COLO829 (cell line): ENCODE measurements at regions not wholly inside any gene's neighbourhood (a gene's known extent, or its start where the extent isn't known, plus 50 kb on each side); places are given as distances from the start of the nearest gene placed in this dataset.

Experiments
- DNase-seq: peaks from one replicate; pipeline ENCODE4 v3.0.0; 2012; ENCODE audit warnings: low spot score

DNA sequence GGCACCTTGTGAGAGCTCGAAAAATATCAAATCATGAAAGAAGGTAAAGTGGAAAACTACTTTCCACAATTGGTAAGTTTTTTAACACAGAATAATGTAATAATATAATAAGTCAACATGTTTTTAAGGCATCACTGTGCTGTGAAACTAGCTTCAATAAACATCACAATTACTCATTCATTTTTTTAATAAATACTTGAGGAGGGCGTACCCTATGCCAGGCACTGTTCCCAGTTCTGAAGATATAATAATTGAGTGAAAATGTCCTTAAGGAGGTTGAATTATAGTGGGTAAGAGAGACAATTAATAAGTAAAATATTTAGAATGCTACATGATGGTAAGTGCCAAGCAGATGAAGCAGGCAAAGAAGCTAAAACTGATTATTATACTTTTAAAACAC lies 381.4 kb downstream of the ELAVL2 start:
- no peak for DNase-seq

DNA sequence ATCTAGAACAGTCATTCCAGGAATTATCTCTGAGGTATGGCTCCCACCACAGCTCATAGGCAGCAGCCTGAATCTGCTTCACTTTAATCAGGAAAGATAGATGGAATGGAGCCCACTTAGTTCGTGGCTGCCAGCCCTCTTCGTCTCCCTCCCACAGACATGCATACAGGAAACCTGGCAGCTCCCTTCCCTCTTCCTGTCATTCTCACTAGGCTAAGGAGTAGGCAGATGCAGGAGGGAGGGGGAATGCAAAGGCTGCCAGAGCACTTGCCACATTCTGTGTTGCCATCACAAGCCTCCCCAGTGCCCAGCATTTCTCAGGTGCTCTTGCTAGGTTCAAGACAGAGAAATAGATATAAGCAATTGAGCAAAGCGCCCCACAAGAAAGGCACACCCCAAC lies 378.9 kb downstream of the ELAVL2 start:
- no peak for DNase-seq

DNA sequence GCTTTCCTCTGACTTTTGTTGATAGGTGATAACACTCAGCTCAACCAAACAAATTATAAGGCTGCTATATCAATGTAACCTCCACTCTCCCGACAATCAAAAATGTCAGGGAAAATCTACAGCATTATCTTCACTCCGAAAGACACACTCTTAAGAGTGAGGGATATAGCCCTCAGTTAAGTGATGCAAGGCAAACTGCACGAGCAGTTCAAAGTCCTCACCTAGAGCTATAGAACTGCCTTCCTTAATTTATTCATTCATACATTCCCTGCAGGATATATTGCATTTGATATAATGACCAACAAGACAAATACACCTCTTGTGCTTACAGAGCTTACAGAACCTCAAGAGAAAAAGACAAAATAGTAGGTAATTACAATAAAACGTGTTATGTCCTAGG lies 378.1 kb downstream of the ELAVL2 start:
- no peak for DNase-seq

DNA sequence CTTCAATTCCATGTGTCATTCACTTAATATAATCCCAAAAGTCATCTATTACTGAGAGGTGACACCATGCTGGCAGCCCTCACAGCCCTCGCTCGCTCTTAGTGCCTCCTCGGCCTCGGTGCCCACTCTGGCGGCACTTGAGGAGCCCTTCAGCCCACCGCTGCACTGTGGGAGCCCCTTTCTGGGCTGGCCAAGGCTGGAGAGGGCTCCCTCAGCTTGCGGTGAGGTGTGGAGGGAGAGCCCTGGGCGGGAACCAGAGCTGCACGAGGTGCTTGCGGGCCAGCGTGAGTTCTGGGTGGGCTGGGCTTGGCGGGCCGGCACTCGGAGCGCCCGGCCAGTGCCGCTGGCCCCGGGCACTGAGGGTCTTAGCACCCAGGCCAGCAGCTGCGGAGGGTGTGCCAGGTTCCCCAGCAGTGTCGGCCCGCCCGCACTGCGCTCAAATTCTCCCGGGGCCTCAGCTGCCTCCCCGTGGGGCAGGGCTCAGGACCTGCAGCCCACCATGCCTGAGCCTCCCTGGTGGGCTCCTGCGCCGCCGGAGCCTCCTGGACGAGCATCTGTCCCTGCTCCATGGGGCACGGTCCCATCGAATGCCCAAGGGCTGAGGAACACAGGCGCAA lies 374.1 kb downstream of the ELAVL2 start:
- no peak for DNase-seq

DNA sequence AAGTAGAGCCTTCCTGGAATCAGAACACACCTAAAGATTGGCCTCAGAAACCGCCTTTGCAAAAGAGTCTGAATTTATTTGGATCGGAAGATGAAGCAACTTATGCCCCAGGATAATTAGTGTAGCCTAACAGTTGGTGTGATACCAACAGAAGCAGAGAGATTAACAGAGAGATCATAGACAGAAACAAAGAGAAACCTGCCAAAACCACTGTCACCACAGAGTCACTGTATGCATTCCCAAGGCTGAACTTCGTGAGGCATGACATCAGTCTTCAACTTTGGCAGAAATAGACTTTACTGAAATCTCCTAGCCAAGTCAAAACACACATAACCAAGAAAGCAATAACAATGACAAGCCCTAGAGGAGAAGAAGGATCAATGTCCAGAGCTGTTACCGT lies 361.8 kb downstream of the ELAVL2 start:
- no peak for DNase-seq

DNA sequence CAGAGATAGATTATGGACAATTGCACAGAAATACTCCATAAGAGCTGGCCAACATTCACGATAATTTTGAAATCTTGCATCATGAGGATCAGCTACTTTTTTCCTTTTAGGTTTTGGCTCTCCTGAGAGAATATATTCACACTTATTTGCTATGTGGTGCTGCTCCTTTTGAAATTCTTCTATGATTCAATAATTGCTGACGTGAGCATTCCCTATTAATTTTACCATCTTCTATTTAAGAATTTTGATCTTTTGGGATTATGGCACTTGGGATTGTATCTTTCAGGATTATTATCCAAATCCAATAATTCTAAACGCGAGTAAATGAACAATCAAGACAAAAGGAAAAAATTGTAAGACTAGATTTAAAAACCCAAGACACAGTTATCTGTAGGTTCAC lies 358.8 kb downstream of the ELAVL2 start:
- DNase-seq, result no peak

DNA sequence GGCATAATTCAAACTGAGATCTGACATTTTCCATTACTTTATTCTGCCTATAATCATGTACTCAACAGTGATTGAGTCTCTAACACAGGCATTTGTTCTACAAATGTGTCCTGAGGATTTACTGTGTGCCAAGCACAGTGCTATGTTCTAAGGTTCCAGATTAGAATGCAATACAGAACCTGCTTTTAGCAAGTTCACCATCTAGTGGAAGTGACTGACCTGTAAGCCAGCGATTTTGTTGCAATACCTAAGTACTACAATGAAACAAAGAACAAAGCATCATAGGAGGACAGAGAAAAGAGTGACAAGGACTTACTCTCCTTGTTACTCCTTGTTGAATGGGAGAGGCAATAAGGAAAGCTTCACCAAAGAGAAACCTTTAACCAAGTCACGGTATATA lies 348.1 kb downstream of the ELAVL2 start:
- DNase-seq, result no peak

DNA sequence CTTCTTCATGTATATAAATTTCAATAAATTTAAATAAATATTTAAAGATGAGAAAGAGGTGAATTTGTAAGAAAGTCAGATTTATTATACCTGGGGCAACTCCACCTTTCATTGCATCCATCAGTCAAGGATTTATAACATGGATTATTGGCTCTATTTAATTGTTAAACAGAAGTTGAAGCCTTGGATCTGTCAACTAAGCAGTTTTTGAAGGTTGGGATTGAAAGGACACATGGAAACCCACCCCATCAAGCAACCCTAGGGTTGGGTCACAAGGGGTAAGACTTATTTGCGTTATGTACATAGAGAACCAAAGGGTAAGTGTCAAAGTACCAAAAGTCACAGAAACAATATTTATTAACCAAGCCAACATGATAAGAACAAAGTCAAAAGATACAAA lies 342.5 kb downstream of the ELAVL2 start:
- DNase-seq, result no peak

DNA sequence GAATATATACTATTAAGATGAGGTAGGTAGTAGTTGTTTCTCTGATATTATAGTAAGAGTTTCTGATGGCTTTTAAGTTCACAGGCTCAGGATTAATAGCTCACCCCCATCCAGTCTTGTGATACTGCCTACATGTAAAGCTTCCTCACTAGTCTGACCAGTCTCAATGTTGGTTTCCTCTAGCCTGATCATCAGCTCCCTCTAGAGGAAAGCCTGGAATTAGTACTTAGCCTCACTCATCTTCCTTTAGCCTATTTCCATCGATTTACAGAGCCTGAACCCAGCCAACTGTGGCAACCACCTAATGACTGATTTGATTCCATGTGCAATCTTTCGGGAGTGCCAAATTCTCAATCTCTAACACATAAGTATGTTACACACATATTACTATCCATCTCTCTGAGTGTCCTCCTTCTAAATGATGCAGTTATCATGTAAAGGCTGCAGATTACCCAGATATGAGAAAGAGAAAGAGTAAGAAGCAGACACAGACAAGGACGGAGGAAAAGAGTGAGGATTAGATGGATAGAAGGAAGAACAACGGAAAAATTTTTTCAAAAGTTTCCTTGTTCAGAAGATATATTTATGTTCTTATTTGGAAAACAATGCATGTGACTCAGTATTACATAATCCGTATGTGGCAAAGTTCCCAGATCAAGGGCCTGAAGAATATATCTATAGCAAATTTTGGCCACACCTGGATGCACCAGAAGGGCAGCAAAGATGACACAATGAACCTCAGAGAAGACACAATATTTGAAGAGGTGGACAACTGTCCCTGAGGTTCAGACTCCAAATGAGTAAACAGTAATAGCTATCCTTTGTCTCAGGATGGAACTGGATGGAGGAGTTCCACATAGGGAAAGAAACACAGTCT lies 333.7 kb downstream of the ELAVL2 start:
- peak; percentile 19 for DNase-seq

DNA sequence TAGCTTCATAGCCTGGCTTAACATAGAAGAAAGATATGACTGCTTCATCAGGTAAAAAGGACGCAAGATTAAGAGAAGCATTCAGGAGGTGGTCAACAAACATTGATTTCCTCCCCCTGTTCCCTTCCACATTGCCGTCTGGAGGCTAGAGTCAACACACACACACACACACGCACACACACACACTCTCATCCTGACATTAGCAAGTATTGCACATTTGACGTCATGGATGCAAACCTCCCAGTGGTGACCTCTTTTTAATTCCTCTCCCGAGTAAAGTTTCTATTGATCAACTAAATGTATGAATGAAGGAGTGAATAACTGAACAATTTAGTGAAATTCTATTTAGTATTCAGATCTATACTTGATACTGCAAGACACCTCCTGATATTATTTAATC lies 332.8 kb downstream of the ELAVL2 start:
- DNase-seq, result no peak

DNA sequence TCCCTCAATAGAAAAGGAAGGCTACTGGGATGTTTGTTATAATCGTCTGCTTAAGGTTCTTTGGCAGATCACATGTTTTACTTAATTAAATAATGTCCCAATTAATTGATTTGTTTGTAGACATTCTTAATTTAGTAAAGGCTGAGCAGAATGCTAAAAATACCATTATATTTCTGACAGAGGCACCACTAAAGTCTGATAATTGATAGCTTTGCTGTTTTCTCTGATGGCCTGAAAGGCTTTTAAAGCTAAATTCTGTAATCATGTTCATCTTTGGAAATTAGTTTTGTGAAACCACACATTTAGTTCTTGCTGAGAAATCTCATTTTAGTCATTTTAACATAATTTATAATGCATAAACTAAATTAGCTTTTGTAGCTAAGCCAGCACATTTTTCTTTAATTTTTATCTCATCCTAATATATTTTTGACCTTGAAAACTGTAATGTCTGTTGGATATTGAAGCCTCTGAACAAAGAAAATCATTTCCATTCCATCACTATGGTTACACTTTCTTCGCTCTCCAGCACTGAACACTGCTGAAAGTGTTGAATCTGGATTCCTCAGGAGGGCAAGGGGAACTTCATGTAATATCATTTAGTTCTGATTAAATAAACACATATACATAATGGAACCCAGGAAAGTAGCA lies 329.4 kb downstream of the ELAVL2 start:
- DNase-seq, result no peak

DNA sequence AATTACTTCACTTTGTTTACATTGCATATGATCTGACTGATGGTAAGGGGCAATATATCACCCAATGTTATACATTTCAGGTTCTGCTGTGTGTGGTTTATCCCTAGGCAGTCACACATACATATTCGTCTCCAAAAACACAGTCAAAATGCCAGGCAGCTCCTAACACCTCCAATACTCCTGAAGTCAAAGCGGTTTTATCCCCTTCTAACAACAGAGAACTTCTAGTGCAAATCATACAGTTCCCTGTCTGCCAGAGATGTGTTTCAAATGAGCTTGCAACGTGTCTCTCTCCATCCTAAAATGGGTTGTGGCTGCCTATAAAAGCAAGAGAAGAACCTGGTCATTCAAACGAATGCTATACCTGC lies 328.9 kb downstream of the ELAVL2 start:
- no peak for DNase-seq

DNA sequence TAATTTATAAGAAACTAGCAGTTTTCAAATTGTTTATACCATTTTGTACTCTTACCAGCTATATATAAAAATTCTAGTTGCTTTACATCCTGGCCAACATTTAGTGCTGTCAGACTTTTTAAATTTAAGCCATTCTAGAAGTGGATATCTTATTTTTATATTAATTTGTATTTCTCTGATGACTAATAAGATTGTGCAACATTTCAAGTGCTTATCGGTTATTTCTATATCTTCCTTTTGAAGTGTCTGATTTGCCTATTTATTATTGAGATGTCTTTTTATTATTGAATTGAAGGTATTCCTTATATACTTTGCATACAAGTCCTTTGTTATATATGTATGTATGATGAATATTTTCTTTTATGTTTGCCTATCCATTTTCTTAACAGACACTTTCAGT lies 324.0 kb downstream of the ELAVL2 start:
- DNase-seq, result no peak

DNA sequence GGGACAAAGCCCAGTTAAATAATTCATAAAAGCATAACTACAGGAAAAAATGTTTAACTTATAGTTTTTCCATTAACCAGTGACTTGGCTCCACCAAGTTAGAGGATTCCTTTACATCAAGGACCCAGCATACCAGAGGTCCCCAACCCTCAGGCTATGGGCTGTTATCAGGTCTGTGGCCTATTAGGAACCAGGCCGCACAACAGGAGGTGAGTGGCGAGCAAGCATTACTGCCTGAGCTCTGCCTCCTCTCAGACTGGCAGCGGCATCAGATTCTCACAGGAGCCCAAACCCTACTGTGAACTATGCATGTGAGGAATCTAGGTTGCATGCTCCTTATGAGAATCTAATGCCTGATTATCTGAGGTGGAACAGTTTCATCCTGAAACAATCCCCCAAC lies 303.1 kb downstream of the ELAVL2 start:
- DNase-seq, result no peak

DNA sequence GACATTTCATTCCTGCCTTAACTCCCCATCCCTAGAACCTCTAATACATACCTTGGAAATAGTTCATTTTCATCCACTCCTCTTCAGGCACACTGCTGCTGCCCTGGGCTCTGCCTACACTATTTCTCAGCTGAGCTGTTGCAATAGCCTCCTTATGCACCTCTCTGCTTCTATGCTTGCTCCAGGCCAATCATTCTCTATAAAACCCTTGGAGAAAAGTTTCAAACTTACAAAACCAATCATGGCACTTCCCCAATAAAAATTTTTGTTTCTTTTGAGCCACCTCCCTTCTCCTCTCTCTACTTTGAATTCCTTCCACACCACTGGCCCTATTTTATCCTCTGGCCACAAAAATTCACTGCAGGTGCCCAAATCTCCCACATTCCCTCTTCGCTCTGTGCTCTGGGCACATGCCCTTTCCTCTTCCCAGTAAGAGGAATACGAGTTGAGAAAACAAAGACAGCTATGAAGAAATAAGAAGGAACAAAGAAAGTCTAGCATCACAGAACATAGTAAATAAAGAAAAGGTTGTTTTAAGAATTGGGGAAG lies 301.4 kb downstream of the ELAVL2 start:
- DNase-seq, result no peak

DNA sequence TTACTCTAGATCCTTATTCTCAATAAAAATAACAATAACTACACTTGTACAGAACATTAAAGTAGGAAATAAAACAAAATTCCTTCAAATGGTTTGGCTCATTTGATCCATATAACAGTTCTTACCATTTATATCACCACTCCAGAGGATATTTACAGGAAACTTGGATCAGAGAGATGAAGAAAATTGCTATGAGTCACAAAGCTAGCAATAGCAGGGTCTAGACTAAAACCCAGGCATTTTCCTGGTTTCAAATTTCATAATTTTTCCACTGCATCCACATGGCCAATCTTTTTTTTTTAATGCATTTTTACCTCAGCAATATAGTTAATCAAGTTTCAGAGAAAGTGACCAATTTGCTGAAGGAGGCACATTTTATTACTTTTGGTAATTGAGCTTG lies 299.2 kb downstream of the ELAVL2 start:
- no peak for DNase-seq

DNA sequence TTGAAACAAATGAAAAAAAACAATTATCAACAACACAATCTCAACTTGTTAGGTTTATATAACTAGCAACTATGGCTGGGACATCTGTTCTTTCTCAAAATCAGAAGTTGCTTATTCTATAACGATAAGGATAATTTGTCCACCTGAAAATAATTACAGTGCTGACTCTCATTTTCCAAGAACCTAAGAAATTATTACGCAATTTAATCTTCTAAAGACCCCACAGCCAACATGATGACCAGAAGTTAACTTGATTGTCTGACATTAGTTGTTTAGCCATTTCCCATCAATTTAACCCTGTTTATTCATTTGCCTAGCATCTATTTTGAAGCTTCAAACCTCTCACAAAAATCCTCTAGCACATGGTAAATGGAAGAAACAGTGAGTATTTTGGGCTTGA lies 293.8 kb downstream of the ELAVL2 start:
- no peak for DNase-seq

DNA sequence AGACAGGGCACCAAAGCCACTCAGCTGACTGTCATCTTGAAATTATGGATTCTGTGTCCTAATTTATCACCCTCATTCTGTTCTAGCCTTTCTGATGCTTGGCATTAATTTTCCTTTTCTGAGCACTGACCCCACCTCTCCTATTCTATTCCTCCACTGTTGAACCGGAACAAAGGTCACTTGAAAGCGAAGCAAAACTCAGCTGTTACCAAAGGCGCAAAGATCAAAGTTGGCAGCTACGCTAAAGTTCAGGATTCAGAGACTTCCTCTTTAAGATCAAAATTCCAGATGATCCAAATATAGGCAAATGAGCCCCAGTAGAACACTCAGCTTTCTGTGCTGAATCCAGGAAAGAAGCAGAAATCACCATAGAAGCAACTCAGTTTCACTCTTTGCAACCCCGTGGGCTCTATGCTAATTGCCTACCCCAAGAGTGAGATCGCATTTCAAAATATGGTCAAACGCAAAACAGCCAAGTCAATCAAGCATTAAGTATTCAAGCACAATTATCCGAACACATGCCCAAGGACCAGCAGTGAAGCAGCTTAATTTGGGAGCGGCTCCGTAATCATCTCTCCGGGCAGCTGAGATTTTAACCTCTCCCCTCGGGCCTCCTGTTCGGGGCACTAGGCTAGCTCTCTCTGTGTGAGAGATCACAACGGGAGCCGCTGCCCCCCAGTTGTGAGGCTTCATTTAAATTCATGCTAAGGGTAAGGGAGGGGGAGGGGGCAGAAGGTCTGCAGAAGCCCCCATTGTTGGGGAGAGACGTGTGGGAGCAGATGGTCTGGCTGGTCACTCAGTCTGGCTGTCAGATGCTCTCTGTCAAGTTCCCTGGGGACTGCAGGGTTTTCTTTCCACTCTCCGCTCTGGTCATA lies 288.6 kb downstream of the ELAVL2 start:
- DNase-seq, result no peak

DNA sequence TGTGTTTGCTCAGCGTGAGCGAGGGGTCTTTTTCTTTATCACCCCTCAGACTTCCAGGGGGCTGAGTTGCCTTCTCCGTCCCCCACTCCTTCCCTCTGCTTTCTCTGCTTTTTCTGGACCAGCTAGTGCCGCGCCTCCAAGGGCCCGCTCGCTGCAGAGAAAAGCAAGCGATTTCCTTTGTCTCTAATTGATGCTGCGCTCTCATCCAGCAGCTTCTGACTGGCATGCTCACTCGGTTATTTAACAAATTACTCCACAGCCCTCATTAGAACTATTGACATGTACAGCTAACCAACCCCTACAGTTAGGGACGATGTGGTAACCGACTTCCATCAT lies 288.0 kb downstream of the ELAVL2 start:
- DNase-seq, result no peak

DNA sequence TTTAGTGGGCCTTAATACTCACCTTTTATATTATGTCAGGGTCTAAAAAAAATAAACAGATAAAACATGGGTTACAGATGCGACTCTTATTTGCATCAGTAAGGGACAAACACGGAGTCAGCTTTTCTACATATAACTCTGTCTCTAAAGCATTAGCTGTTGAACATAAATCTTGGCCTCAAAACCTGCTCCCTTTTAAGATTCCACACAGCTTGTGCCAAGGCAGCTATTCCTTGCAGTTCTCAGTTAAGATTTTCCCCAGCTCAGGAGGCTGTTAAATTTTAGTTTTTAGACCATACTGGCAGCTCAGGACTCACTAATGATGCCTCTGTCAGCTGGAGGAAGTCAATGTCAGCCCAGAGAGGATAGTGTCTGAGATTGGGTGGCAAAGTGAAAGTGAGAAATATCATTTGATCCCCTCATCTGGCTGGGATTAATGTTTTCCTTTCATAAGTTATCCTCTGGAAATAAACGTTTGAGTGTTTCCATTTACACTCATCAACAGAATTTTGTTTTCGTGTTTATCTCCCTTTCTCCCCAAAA lies 287.5 kb downstream of the ELAVL2 start:
- no peak for DNase-seq

DNA sequence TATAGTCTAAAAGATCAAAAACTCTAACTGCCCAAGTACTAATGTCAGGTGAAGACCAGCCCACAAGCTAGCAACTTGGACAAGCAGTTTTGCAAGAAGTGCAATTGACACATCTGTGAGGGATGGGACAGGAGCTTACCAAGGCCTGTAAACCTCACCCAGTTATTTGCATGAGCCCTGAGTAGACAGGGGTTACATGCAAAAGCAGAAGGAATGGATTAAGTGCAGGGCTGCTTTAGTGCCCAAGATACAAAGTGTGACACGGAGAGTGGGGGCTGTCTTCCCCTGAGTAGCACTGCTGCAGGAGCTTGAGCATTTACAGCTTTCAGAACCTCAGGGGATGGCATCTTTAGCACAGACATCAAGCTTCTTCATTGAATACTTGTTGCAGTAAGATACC lies 286.7 kb downstream of the ELAVL2 start:
- DNase-seq, result no peak

DNA sequence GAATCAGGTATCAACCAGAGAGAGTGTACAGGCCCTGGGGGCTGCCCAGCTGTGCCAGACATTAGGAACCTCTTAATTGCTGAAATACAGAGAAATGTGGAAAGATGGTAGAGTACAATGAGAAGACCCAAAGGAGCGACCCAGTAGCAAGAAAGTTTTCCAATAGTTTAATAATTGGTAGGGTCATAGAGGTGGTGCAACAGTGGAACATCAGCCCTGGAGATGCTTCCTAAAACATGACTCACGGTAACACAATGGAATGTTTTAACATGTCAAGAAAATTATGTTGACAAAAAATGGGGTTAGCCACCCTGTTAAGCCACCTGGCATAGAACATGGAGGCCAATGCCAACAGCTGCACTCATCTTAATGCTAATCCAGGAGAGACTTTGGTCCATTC lies 284.1 kb downstream of the ELAVL2 start:
- no peak for DNase-seq
